H9 (cell line): ENCODE measurements at regions not wholly inside any gene's neighbourhood (a gene's known extent, or its start where the extent isn't known, plus 50 kb on each side); places are given as distances from the start of the nearest gene placed in this dataset.

Source experiments
- DNase-seq: peaks from one replicate; pipeline ENCODE4 v3.0.0-alpha.2; 2017
- H2AFZ ChIP-seq: one replicate; pipeline ENCODE4 v1.6.1; 2013; ENCODE audit warnings: mild to moderate bottlenecking, low read length, control low read depth, moderate library complexity
- H2AK5ac ChIP-seq: 2 replicates; pipeline ENCODE4 v1.6.1; 2013; ENCODE audit warnings: low read length, control low read depth, mixed read lengths; ENCODE audit not compliant: insufficient read length
- H2BK120ac ChIP-seq: one replicate; pipeline ENCODE4 v1.6.1; 2013; ENCODE audit warnings: low read depth, mild to moderate bottlenecking, low read length, control low read depth, inconsistent platforms; ENCODE audit not compliant: poor library complexity, severe bottlenecking
- H2BK12ac ChIP-seq: 2 replicates; pipeline ENCODE4 v1.6.1; 2013; ENCODE audit warnings: low read length, control low read depth, mixed read lengths, low read depth; ENCODE audit not compliant: insufficient read length
- H2BK15ac ChIP-seq: 2 replicates; pipeline ENCODE4 v1.6.1; 2013; ENCODE audit warnings: low read depth, low read length, control low read depth
- H2BK20ac ChIP-seq: one replicate; pipeline ENCODE4 v1.6.1; 2013; ENCODE audit warnings: low read depth, mild to moderate bottlenecking, low read length, control low read depth, inconsistent platforms; ENCODE audit not compliant: poor library complexity, severe bottlenecking
- H2BK5ac ChIP-seq: 2 replicates; pipeline ENCODE4 v1.6.1; 2013; ENCODE audit warnings: low read length, control low read depth, mixed read lengths; ENCODE audit not compliant: insufficient read length
- H3K14ac ChIP-seq: 2 replicates; pipeline ENCODE4 v1.6.1; 2013; ENCODE audit warnings: low read length, control low read depth; ENCODE audit not compliant: insufficient read depth
- H3K18ac ChIP-seq: 2 replicates; pipeline ENCODE4 v1.6.1; 2013; ENCODE audit warnings: low read depth, mild to moderate bottlenecking, mixed read lengths, low read length, control low read depth; ENCODE audit not compliant: insufficient read length
- H3K23ac ChIP-seq: 2 replicates; pipeline ENCODE4 v1.6.1; 2013; ENCODE audit warnings: low read length, control low read depth, mixed read lengths, low read depth; ENCODE audit not compliant: insufficient read length
- H3K23me2 ChIP-seq: 2 replicates; pipeline ENCODE4 v1.6.1; 2013; ENCODE audit warnings: low read depth, mild to moderate bottlenecking, mixed read lengths, low read length, control low read depth; ENCODE audit not compliant: insufficient read length, poor library complexity, severe bottlenecking
- H3K27ac ChIP-seq: 2 replicates; pipeline ENCODE4 v1.5.1; 2013; ENCODE audit warnings: low read length, control low read depth, mixed read lengths, low read depth; ENCODE audit not compliant: insufficient read length
- H3K27me3 ChIP-seq: 2 replicates; pipeline ENCODE4 v1.6.1; 2013; ENCODE audit warnings: low read length, control low read depth, inconsistent platforms; ENCODE audit not compliant: insufficient read depth
- H3K4ac ChIP-seq: 2 replicates; pipeline ENCODE4 v1.6.1; 2013; ENCODE audit warnings: low read depth, mild to moderate bottlenecking, control low read depth, inconsistent platforms, low read length, moderate library complexity
- H3K4me1 ChIP-seq: 2 replicates; pipeline ENCODE4 v1.6.1; 2013; ENCODE audit warnings: low read length, control low read depth, inconsistent platforms; ENCODE audit not compliant: insufficient read depth
- H3K4me2 ChIP-seq: 2 replicates; pipeline ENCODE4 v1.6.1; 2013; ENCODE audit warnings: low read length, control low read depth, mixed read lengths; ENCODE audit not compliant: insufficient read length, insufficient read depth
- H3K56ac ChIP-seq: 2 replicates; pipeline ENCODE4 v1.6.1; 2013; ENCODE audit warnings: low read depth, mild to moderate bottlenecking, mixed read lengths, low read length, control low read depth; ENCODE audit not compliant: insufficient read length
- H3K79me1 ChIP-seq: 2 replicates; pipeline ENCODE4 v1.6.1; 2013; ENCODE audit warnings: low read depth, mild to moderate bottlenecking, moderate library complexity, low read length, control low read depth, inconsistent platforms; ENCODE audit not compliant: insufficient read depth, poor library complexity, severe bottlenecking
- H3K79me2 ChIP-seq: 2 replicates; pipeline ENCODE4 v1.6.1; 2013; ENCODE audit warnings: low read length, control low read depth, inconsistent platforms; ENCODE audit not compliant: insufficient read depth
- H3K9ac ChIP-seq: 2 replicates; pipeline ENCODE4 v1.6.1; 2013; ENCODE audit warnings: low read length, control low read depth, mixed read lengths; ENCODE audit not compliant: insufficient read length; ENCODE audit errors: extremely low read depth
- H3K9me3 ChIP-seq: one replicate; pipeline ENCODE4 v1.6.1; 2013; ENCODE audit warnings: low read depth, low read length, inconsistent platforms; ENCODE audit not compliant: control insufficient read depth
- H3T11ph ChIP-seq: one replicate; pipeline ENCODE4 v1.6.1; 2013; ENCODE audit warnings: mild to moderate bottlenecking, low read length, control low read depth, inconsistent platforms
- H4K20me1 ChIP-seq: one replicate; pipeline ENCODE4 v1.6.1; 2013; ENCODE audit not compliant: control insufficient read depth, insufficient read length, insufficient read depth
- H4K5ac ChIP-seq: 2 replicates; pipeline ENCODE4 v1.6.1; 2013; ENCODE audit warnings: low read depth, mild to moderate bottlenecking, mixed read lengths, low read length, control low read depth; ENCODE audit not compliant: insufficient read length
- H4K8ac ChIP-seq: replicated peaks from 2 replicates; pipeline ENCODE4 v1.6.1; 2013; ENCODE audit warnings: low read length, control low read depth, mixed read lengths, low read depth; ENCODE audit not compliant: insufficient read length
- H4K91ac ChIP-seq: 2 replicates; pipeline ENCODE4 v1.6.1; 2013; ENCODE audit warnings: low read depth, mild to moderate bottlenecking, moderate library complexity, mixed read lengths, low read length, control low read depth; ENCODE audit not compliant: insufficient read length
- H3K27ac Mint-ChIP-seq, 3 experiments: 2 replicates in 2 of 3; 3 replicates in 1 of 3; pipeline ENCODE4 v1.8.0; 2020 to 2021; ENCODE audit warnings: mixed read lengths in 3 of 3, mild to moderate bottlenecking in 1 of 3, moderate library complexity in 1 of 3
- H3K27me3 Mint-ChIP-seq: 2 replicates; pipeline ENCODE4 v1.8.0; 2021; ENCODE audit warnings: low read depth, mild to moderate bottlenecking, moderate library complexity, mixed read lengths
- H3K36me3 Mint-ChIP-seq, 3 experiments: 2 replicates in 2 of 3; 3 replicates in 1 of 3; pipeline ENCODE4 v1.8.0; 2020 to 2021; ENCODE audit warnings: low read depth in 3 of 3, mixed read lengths in 3 of 3; ENCODE audit not compliant: insufficient read depth in 1 of 3
- H3K4me1 Mint-ChIP-seq, 2 experiments: 2 replicates each; pipeline ENCODE4 v1.8.0; 2020; ENCODE audit warnings: mixed read lengths in 2 of 2
- H3K4me3 Mint-ChIP-seq, 2 experiments: 2 replicates in 1 of 2; 3 replicates in 1 of 2; pipeline ENCODE4 v1.8.0; 2020 to 2021; ENCODE audit warnings: mild to moderate bottlenecking in 2 of 2, mixed read lengths in 2 of 2, moderate library complexity in 1 of 2
- H3K9me3 Mint-ChIP-seq, 2 experiments: 2 replicates in 1 of 2; 3 replicates in 1 of 2; pipeline ENCODE4 v1.8.0; 2020; ENCODE audit warnings: mild to moderate bottlenecking in 2 of 2, mixed read lengths in 2 of 2, moderate library complexity in 1 of 2
- CTCF ChIP-seq: fragments of 200-600 bp; sonication (generic); conservative IDR thresholded peaks from 3 replicates; pipeline ENCODE4 v1.8.0; 2021; ENCODE audit warnings: antibody characterized with exemption, mild to moderate bottlenecking
- WGBS: extraction: QIAGEN DNeasy Blood & Tissue Kit; methylation state at CpG from one replicate; pipeline ENCODE4 v1.1.7; 2013; ENCODE audit warnings: missing lambda C conversion rate, low lambda C conversion rate, mixed read lengths; ENCODE audit not compliant: insufficient read length; ENCODE audit errors: extremely low coverage; 5-methylcytosine and 5-hydroxymethylcytosine counted together

- no peak for TF ChIP-seq CTCF
- no peak overlapping the region for H3T11ph ChIP-seq
- Mint-ChIP-seq H3K27ac (no peak overlapping the region), H3K36me3 (no peaks in the 10 kb centered on the region), H3K4me1 (peaks cover 6 to 8% of the 10 kb centered on the region in 2 experiments; a peak in 3 of 4 replicates), H3K9me3 (no peaks in the 10 kb centered on the region), H3K27me3 (peaks cover 5% of the 10 kb centered on the region), H3K4me3 (no peak overlapping the region)
- no peak for DNase-seq
- no peak overlapping the region for H4K8ac ChIP-seq
- H4K20me1 ChIP-seq: no peaks in the 10 kb centered on the region
- H3K4ac ChIP-seq: no peak overlapping the region
- no peak overlapping the region for H4K5ac ChIP-seq
- no peak overlapping the region for H2BK15ac ChIP-seq
- no peak overlapping the region for H2BK5ac ChIP-seq
- no peak overlapping the region for H3K27ac ChIP-seq
- H2AFZ ChIP-seq: no peak overlapping the region
- no peak overlapping the region for H3K9ac ChIP-seq
- no peak overlapping the region for H3K4me2 ChIP-seq
- no peak overlapping the region for H3K56ac ChIP-seq
- H3K14ac ChIP-seq: no peak overlapping the region
- no peak overlapping the region for H2BK12ac ChIP-seq
- no peak overlapping the region for H4K91ac ChIP-seq
- no peaks in the 10 kb centered on the region for H3K27me3 ChIP-seq
- H3K23ac ChIP-seq: no peak overlapping the region
- no peak overlapping the region for H2AK5ac ChIP-seq
- no peaks in the 10 kb centered on the region for H3K79me2 ChIP-seq
- H3K18ac ChIP-seq: no peak overlapping the region
- H2BK20ac ChIP-seq: no peak overlapping the region
- H3K23me2 ChIP-seq: no peaks in the 10 kb centered on the region
- no CpG with 5 or more reads among the region's 2 CpGs for WGBS
- H3K79me1 ChIP-seq: no peaks in the 10 kb centered on the region
- H3K9me3 ChIP-seq: no peaks in the 10 kb centered on the region
- H3K4me1 ChIP-seq: no peaks in the 10 kb centered on the region
- H2BK120ac ChIP-seq: no peak overlapping the region
Observed at GRCh38 chr6:105943514-105943913, 142.6 kb upstream of the PRDM1 start.
